GM12873 (cell line): ENCODE measurements at regions not wholly inside any gene's neighbourhood (a gene's known extent, or its start where the extent isn't known, plus 50 kb on each side); places are given as distances from the start of the nearest gene placed in this dataset.
A peak's percentile ranks its signal among the peaks of the same experiment; 100 is the strongest.

Experiments used
- CTCF ChIP-seq: IDR thresholded peaks from 2 replicates; pipeline ENCODE4 v1.5.1; 2012; ENCODE audit warnings: low read depth, mild to moderate bottlenecking, moderate library complexity, low read length, control low read depth; ENCODE audit not compliant: insufficient read depth; ENCODE audit errors: missing control alignments

DNA sequence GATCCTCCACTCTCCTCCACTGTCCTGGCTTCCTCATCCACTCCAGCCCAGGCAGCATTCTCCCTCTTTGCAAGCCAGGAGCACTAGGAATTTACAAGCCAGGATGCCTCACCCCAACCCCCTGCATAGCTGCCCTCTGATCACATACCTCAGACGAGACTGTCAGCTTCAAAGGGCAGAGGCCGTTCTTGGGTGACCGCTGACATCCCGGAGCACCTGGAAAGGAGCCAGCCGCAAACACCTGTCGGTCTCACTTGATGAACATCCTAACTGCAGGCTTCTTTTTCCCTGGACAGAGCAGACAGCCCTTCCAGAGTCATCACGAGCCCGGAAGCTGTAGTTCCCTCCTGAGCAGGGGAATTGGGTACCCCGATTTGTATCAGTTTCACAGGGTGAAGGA lies 451.3 kb upstream of the B3GAT1 start:
- no peak for TF ChIP-seq CTCF

DNA sequence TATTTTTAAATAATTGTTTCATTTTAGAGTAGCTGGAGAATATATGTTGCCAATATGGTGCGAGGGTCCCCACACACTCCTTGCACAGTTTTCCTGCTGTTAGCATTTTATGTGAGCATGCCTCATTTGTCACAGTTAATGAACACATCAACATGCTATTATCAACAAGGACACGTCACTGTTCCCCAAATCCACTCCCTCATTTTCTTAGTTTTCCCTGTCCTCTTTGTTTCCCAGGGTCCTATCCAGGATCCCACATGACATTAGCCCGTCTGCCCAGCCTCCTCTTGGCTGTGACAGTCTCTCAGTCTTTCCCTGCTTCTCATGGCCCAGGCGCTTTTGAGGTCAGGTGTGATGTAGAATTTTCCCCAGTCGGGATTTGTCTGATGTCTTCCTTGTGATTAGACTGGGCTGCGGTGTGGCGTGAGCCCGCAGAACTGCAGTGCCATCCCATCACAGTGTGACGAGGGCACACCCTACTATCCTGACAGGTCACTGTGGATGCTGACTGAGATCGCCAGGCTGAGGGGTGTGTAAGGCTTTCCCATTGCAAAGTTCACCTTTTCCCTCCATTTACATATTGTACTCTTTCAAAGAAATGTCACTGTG lies 450.6 kb upstream of the B3GAT1 start:
- no peak for TF ChIP-seq CTCF

GRCh38 chr11:134862105-134862502 lies 450.1 kb upstream of the B3GAT1 start:
- no peak for TF ChIP-seq CTCF

DNA sequence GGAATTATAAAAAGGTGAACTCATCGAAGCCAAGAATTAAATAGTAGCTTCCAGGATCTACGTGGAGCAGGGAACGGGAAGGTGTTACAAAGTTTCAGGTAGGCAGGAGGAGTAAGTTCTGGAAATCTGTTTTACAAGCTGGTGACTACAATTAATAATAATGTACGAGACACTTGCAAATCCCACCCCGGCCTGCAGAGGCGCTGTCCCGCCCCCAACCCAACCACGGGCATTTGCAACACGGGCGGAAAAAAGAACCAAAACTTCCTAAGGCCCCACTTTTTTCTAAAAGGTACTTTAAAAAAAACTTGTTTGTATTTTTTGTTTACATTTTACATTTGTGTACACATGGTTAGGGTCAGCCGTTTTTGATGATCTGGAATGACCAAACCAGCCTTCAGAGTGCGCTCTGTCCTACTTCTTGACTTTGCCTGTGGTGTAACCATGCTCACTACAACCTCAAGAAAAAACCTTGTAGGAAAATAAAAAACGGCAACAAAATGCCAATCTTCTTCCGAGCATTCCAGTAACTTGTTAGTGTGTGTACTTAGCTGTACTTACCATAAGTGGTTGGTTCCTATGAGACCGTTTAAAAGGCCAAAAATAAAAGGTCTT lies 449.6 kb upstream of the B3GAT1 start:
- TF ChIP-seq CTCF: peak; percentile 45

- TF ChIP-seq CTCF: no peak
These were observed 446.9 kb upstream of the B3GAT1 start for GRCh38 chr11:134858783-134859480.

DNA sequence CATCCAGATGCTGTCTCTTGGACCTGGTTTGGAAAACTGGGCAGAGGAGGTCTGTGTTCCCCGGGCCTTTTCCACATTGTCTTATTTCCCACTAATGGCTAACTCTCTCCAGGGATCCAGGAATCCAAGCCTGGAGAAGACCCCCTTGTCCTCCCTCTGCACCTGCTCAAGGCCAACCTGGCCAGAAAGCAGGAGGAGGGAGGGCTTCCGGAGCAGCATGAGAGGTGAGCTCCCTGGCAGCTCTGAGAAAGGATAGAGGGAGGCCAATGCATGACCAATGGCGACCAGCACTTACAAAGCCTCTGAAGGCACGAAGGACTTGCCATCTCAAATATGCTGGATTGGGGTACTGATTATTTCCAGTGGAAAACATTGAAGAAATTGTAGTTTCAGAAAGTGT lies 445.0 kb upstream of the B3GAT1 start:
- TF ChIP-seq CTCF: no peak
